ENCODE measurements at regions not wholly inside any gene's neighbourhood (a gene's known extent, or its start where the extent isn't known, plus 50 kb on each side); places are given as distances from the start of the nearest gene placed in this dataset.

DNA sequence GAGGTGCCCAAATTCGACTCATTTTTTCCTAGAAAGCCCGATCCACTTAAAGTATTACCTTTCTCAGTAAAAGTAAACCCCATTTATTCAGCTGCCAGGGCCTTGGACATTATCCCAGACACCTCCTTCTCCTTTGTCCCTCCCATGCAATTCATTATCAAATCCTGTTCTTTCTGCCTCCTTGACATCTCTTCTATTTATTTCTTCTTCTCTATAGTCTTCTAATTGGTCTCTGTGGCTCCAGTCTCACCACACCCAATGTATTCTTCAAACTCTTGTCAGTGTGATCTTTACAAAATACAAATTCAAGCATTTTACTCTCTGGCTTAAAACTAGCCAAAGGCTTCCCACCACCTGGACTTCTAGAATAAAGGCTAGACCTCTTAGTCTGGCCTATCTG, 120.3 kb downstream of the IL20RB start:
- no peak overlapping the region for H3K27ac ChIP-seq (ENCODE audit: low read length)
- no peaks in the 10 kb centered on the region for H3F3A ChIP-seq (ENCODE audit: insufficient read depth, low read length, poor library complexity, severe bottlenecking)
- no peaks in the 10 kb centered on the region for H3K79me2 ChIP-seq (replicated peaks; ENCODE audit: insufficient read depth, low read length)
- H3K27me3 ChIP-seq (ENCODE audit: insufficient read depth, low read depth, low read length), result no peaks in the 10 kb centered on the region
- no peak overlapping the region for H3K4me2 ChIP-seq (ENCODE audit: low read length)
- no peak overlapping the region for H3K9ac ChIP-seq (ENCODE audit: low read length)
- H3K9me2 ChIP-seq (ENCODE audit: insufficient read depth, low read length), result no peaks in the 10 kb centered on the region
- H3K4me3 ChIP-seq (ENCODE audit: low read length), result no peak overlapping the region
- no peaks in the 10 kb centered on the region for H4K20me1 ChIP-seq (ENCODE audit: insufficient read depth)
- no peak overlapping the region for H2AFZ ChIP-seq (ENCODE audit: low read depth, low read length)
- TF ChIP-seq TAF1 (IDR thresholded peaks at IDR 0.05; ENCODE audit: low read depth) (no peak), EP300 (conservative IDR thresholded peaks at IDR 0.05; ENCODE audit: poor library complexity, severe bottlenecking) (no peak), MXI1 (conservative IDR thresholded peaks at IDR 0.05; ENCODE audit: poor library complexity, severe bottlenecking) (no peak), EZH2 (IDR thresholded peaks at IDR 0.05; ENCODE audit: borderline replicate concordance, insufficient read depth, low read length, poor library complexity, severe bottlenecking) (no peak), RAD21 (conservative IDR thresholded peaks at IDR 0.05) (no peak), SMC3 (conservative IDR thresholded peaks at IDR 0.05; ENCODE audit: poor library complexity) (no peak)
- TF ChIP-seq, protein P1, sequence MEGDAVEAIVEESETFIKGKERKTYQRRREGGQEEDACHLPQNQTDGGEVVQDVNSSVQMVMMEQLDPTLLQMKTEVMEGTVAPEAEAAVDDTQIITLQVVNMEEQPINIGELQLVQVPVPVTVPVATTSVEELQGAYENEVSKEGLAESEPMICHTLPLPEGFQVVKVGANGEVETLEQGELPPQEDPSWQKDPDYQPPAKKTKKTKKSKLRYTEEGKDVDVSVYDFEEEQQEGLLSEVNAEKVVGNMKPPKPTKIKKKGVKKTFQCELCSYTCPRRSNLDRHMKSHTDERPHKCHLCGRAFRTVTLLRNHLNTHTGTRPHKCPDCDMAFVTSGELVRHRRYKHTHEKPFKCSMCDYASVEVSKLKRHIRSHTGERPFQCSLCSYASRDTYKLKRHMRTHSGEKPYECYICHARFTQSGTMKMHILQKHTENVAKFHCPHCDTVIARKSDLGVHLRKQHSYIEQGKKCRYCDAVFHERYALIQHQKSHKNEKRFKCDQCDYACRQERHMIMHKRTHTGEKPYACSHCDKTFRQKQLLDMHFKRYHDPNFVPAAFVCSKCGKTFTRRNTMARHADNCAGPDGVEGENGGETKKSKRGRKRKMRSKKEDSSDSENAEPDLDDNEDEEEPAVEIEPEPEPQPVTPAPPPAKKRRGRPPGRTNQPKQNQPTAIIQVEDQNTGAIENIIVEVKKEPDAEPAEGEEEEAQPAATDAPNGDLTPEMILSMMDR (IDR thresholded peaks at IDR 0.05; ENCODE audit: poor library complexity, severe bottlenecking), result no peak
- H3K9me3 ChIP-seq (ENCODE audit: low read length), result no peaks in the 10 kb centered on the region
- H3K36me3 ChIP-seq (ENCODE audit: insufficient read depth, low read length), result no peaks in the 10 kb centered on the region

DNA sequence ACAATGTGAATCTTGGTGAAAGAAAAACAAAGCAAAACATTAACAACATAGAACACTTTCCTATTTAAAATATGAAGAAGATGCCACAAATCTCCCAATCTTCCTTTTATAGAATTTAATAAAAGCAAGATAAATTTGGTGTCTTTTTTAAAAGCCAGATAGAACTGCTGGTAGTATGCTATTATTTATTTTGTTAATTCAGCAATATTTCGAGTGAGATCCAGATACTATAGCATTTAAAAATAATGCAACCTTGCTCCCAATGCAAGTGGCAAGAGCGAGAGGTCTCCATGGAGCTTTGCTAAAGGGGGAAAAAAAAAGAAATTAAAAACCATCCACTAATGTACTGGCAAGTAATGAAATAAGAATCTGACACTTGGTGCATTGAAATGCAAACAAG, 121.8 kb downstream of the IL20RB start:
- H3K4me2 ChIP-seq (ENCODE audit: low read length), result no peak overlapping the region
- no peaks in the 10 kb centered on the region for H3K36me3 ChIP-seq (ENCODE audit: insufficient read depth, low read length)
- H2AFZ ChIP-seq (ENCODE audit: low read depth, low read length), result no peak overlapping the region
- no peaks in the 10 kb centered on the region for H3K9me2 ChIP-seq (ENCODE audit: insufficient read depth, low read length)
- no peak overlapping the region for H3K9ac ChIP-seq (ENCODE audit: low read length)
- H3K27me3 ChIP-seq (ENCODE audit: insufficient read depth, low read depth, low read length), result no peaks in the 10 kb centered on the region
- H4K20me1 ChIP-seq (ENCODE audit: insufficient read depth), result no peaks in the 10 kb centered on the region
- TF ChIP-seq TAF1 (IDR thresholded peaks at IDR 0.05; ENCODE audit: low read depth) (no peak), RAD21 (conservative IDR thresholded peaks at IDR 0.05) (no peak), MXI1 (conservative IDR thresholded peaks at IDR 0.05; ENCODE audit: poor library complexity, severe bottlenecking) (no peak), SMC3 (conservative IDR thresholded peaks at IDR 0.05; ENCODE audit: poor library complexity) (no peak), EZH2 (IDR thresholded peaks at IDR 0.05; ENCODE audit: borderline replicate concordance, insufficient read depth, low read length, poor library complexity, severe bottlenecking) (no peak)
- TF ChIP-seq, protein P2, sequence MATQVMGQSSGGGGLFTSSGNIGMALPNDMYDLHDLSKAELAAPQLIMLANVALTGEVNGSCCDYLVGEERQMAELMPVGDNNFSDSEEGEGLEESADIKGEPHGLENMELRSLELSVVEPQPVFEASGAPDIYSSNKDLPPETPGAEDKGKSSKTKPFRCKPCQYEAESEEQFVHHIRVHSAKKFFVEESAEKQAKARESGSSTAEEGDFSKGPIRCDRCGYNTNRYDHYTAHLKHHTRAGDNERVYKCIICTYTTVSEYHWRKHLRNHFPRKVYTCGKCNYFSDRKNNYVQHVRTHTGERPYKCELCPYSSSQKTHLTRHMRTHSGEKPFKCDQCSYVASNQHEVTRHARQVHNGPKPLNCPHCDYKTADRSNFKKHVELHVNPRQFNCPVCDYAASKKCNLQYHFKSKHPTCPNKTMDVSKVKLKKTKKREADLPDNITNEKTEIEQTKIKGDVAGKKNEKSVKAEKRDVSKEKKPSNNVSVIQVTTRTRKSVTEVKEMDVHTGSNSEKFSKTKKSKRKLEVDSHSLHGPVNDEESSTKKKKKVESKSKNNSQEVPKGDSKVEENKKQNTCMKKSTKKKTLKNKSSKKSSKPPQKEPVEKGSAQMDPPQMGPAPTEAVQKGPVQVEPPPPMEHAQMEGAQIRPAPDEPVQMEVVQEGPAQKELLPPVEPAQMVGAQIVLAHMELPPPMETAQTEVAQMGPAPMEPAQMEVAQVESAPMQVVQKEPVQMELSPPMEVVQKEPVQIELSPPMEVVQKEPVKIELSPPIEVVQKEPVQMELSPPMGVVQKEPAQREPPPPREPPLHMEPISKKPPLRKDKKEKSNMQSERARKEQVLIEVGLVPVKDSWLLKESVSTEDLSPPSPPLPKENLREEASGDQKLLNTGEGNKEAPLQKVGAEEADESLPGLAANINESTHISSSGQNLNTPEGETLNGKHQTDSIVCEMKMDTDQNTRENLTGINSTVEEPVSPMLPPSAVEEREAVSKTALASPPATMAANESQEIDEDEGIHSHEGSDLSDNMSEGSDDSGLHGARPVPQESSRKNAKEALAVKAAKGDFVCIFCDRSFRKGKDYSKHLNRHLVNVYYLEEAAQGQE (IDR thresholded peaks at IDR 0.05; ENCODE audit: borderline replicate concordance), result no peak
- no peaks in the 10 kb centered on the region for H3K79me2 ChIP-seq (replicated peaks; ENCODE audit: insufficient read depth, low read length)
- no peaks in the 10 kb centered on the region for H3K9me3 ChIP-seq (ENCODE audit: low read length)
- H3K4me3 ChIP-seq (ENCODE audit: low read length), result no peak overlapping the region
- no peaks in the 10 kb centered on the region for H3F3A ChIP-seq (ENCODE audit: insufficient read depth, low read length, poor library complexity, severe bottlenecking)
- H3K27ac ChIP-seq (ENCODE audit: low read length), result no peak overlapping the region

DNA sequence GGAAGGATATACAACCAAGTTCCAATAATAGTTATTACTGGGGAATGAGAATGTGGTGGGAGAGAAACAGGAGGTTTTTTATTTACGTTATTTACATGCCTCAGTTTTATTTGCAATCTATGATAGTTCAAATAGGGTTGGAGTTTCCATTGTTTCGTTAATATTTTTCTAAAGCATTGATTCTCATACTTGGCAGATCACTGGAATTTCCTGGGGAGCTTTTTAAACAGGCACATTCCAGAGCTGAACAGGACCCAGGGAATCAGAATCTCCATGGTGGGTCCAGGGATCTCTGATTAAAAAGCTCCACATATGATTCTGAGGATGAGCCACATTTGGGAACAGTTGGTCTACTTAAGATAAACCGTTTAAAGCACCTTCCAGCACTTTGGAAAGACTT, 123.9 kb downstream of the IL20RB start:
- Histone ChIP-seq H3K27ac (ENCODE audit: low read length) (no peak overlapping the region), H3K9me2 (ENCODE audit: insufficient read depth, low read length) (no peaks in the 10 kb centered on the region), H3K4me2 (ENCODE audit: low read length) (no peak overlapping the region), H3K4me3 (ENCODE audit: low read length) (no peak overlapping the region), H3K79me2 (replicated peaks; ENCODE audit: insufficient read depth, low read length) (no peaks in the 10 kb centered on the region), H4K20me1 (ENCODE audit: insufficient read depth) (no peaks in the 10 kb centered on the region), H3K36me3 (ENCODE audit: insufficient read depth, low read length) (no peaks in the 10 kb centered on the region), H3F3A (ENCODE audit: insufficient read depth, low read length, poor library complexity, severe bottlenecking) (no peaks in the 10 kb centered on the region), H3K27me3 (ENCODE audit: insufficient read depth, low read depth, low read length) (no peaks in the 10 kb centered on the region), H3K9ac (ENCODE audit: low read length) (no peak overlapping the region), H2AFZ (ENCODE audit: low read depth, low read length) (no peak overlapping the region), H3K9me3 (ENCODE audit: low read length) (no peaks in the 10 kb centered on the region)
- TF ChIP-seq SMC3 (conservative IDR thresholded peaks at IDR 0.05; ENCODE audit: poor library complexity) (no peak), MXI1 (conservative IDR thresholded peaks at IDR 0.05; ENCODE audit: poor library complexity, severe bottlenecking) (no peak), TAF1 (IDR thresholded peaks at IDR 0.05; ENCODE audit: low read depth) (no peak), RAD21 (conservative IDR thresholded peaks at IDR 0.05) (no peak), EP300 (conservative IDR thresholded peaks at IDR 0.05; ENCODE audit: poor library complexity, severe bottlenecking) (no peak), POLR2AphosphoS5 (IDR thresholded peaks at IDR 0.05) (no peak), EZH2 (IDR thresholded peaks at IDR 0.05; ENCODE audit: borderline replicate concordance, insufficient read depth, low read length, poor library complexity, severe bottlenecking) (no peak)
- TF ChIP-seq, protein P1 (IDR thresholded peaks at IDR 0.05; ENCODE audit: poor library complexity, severe bottlenecking), result no peak
- TF ChIP-seq, protein P2 (IDR thresholded peaks at IDR 0.05; ENCODE audit: borderline replicate concordance), result no peak

Measured in neural cell (in vitro differentiated cells).